Ishikawa (cell line): ENCODE measurements at regions not wholly inside any gene's neighbourhood (a gene's known extent, or its start where the extent isn't known, plus 50 kb on each side); places are given as distances from the start of the nearest gene placed in this dataset.

Source experiments
- CEBPB ChIP-seq: IDR thresholded peaks from 2 replicates; pipeline ENCODE4 v1.6.1; 2012
- CREB1 ChIP-seq: IDR thresholded peaks from 2 replicates; pipeline ENCODE4 v1.6.1; 2012; ENCODE audit warnings: low read depth
- EP300 ChIP-seq: IDR thresholded peaks from 2 replicates; pipeline ENCODE4 v1.6.1; 2012; ENCODE audit warnings: borderline replicate concordance
- FOXM1 ChIP-seq: IDR thresholded peaks from 2 replicates; pipeline ENCODE4 v1.6.1; 2012; ENCODE audit warnings: low read depth, borderline replicate concordance
- NFIC ChIP-seq: IDR thresholded peaks from 2 replicates; pipeline ENCODE4 v1.6.1; 2012
- RAD21 ChIP-seq: IDR thresholded peaks from 2 replicates; pipeline ENCODE4 v1.6.1; 2012; ENCODE audit warnings: low read depth
- TAF1 ChIP-seq: IDR thresholded peaks from 2 replicates; pipeline ENCODE4 v1.6.1; 2012; ENCODE audit warnings: low read depth, mild to moderate bottlenecking
- TCF12 ChIP-seq: IDR thresholded peaks from 2 replicates; pipeline ENCODE4 v1.6.1; 2012; ENCODE audit warnings: low read depth
- TEAD4 ChIP-seq: IDR thresholded peaks from 2 replicates; pipeline ENCODE4 v1.6.1; 2012
- YY1 ChIP-seq: IDR thresholded peaks from 2 replicates; pipeline ENCODE4 v1.6.1; 2012; ENCODE audit warnings: low read depth
- ZBTB7A ChIP-seq: IDR thresholded peaks from 2 replicates; pipeline ENCODE4 v1.6.1; 2012; ENCODE audit warnings: low read depth
- TF ChIP-seq, protein P1 (sequence below): IDR thresholded peaks from 2 replicates; pipeline ENCODE4 v1.6.1; 2012
- TF ChIP-seq, protein P2 (sequence below): IDR thresholded peaks from 2 replicates; pipeline ENCODE4 v1.6.1; 2012; ENCODE audit warnings: low read depth, mild to moderate bottlenecking

DNA sequence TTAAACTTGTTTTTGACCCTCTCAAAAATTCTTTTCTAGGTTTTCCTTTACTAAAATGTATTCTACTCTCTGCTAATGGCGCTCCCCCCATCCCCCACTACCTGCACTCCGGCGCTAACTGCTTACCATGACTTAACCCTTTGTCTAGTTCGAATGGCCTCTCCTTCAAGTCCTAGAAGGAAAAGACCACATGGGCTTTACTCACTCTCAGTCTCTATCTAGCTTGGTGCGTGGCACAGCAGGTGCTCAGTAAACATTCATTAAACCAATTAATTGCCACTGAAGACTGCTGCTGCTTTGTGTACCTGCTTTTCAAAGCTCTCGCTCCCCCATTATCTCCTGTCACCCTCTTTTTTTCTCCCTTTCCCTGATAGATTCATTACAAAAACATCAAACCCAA is 457.7 kb upstream of the THRB start:
- no peak for TF ChIP-seq NFIC
- TF ChIP-seq, protein P1, sequence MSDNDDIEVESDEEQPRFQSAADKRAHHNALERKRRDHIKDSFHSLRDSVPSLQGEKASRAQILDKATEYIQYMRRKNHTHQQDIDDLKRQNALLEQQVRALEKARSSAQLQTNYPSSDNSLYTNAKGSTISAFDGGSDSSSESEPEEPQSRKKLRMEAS, result no peak
- no peak for TF ChIP-seq TCF12
- no peak for TF ChIP-seq EP300
- TF ChIP-seq CREB1, result no peak
- TF ChIP-seq FOXM1, result no peak
- TF ChIP-seq, protein P2, sequence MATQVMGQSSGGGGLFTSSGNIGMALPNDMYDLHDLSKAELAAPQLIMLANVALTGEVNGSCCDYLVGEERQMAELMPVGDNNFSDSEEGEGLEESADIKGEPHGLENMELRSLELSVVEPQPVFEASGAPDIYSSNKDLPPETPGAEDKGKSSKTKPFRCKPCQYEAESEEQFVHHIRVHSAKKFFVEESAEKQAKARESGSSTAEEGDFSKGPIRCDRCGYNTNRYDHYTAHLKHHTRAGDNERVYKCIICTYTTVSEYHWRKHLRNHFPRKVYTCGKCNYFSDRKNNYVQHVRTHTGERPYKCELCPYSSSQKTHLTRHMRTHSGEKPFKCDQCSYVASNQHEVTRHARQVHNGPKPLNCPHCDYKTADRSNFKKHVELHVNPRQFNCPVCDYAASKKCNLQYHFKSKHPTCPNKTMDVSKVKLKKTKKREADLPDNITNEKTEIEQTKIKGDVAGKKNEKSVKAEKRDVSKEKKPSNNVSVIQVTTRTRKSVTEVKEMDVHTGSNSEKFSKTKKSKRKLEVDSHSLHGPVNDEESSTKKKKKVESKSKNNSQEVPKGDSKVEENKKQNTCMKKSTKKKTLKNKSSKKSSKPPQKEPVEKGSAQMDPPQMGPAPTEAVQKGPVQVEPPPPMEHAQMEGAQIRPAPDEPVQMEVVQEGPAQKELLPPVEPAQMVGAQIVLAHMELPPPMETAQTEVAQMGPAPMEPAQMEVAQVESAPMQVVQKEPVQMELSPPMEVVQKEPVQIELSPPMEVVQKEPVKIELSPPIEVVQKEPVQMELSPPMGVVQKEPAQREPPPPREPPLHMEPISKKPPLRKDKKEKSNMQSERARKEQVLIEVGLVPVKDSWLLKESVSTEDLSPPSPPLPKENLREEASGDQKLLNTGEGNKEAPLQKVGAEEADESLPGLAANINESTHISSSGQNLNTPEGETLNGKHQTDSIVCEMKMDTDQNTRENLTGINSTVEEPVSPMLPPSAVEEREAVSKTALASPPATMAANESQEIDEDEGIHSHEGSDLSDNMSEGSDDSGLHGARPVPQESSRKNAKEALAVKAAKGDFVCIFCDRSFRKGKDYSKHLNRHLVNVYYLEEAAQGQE, result no peak
- no peak for TF ChIP-seq YY1
- TF ChIP-seq TAF1, result no peak
- no peak for TF ChIP-seq ZBTB7A
- TF ChIP-seq CEBPB, result no peak
- no peak for TF ChIP-seq RAD21
- no peak for TF ChIP-seq TEAD4
